IPS DF 19.7 (cell line): ENCODE measurements at regions not wholly inside any gene's neighbourhood (a gene's known extent, or its start where the extent isn't known, plus 50 kb on each side); places are given as distances from the start of the nearest gene placed in this dataset.
"Not testable (repeated sequence)": the region's sequence is repeated elsewhere in the genome, so short reads cannot be mapped to it uniquely, and the experiment has no call there.

ENCODE experiments used
- DNase-seq: peaks from one replicate; pipeline ENCODE4 v3.0.0-alpha.2; 2013; ENCODE audit warnings: low read depth, low spot score

DNA sequence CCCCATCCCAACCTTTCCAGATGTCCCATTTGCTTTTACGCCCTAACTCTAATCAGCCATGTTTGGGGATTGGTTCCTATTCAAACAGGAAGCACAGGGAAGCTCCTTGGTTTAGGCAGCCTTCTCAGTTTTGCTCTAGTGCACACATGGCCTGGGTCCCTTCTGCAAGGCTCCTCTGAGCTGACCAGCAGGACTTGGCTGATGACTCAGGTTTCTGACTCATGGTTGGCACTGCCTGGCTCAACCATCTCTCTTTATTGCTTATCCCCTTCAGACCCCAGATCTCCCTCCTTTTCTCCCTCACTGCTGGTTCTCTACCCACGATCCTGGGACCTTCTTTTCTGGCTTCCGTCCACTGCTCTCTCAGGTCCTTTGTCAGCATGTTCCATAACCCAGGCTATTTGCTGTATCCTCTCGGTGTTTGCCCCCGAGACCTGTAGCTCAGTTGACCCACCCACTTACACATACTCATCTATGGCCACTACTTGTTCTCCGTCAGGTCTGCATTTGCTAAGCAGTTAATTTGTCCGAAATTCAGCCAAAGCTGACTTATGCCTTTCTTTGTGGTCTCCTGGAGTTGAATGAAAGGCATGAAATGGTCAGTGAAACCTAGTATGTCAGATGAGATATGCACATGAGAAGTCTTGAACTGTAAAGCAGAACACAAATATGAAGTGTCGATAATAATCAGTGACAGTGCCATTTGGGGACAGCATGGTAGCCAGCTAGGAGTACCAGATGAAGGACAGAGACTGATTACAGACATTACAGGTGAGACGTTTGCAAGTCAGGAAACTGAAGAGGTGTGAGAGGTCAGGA lies 323.5 kb upstream of the ROPN1 start:
- DNase-seq: no peak

- DNase-seq: no peak
These were observed 324.0 kb upstream of the ROPN1 start for GRCh38 chr3:124316034-124316287.

GRCh38 chr3:124318014-124318413 lies 326.1 kb upstream of the ROPN1 start:
- DNase-seq: no peak

DNA sequence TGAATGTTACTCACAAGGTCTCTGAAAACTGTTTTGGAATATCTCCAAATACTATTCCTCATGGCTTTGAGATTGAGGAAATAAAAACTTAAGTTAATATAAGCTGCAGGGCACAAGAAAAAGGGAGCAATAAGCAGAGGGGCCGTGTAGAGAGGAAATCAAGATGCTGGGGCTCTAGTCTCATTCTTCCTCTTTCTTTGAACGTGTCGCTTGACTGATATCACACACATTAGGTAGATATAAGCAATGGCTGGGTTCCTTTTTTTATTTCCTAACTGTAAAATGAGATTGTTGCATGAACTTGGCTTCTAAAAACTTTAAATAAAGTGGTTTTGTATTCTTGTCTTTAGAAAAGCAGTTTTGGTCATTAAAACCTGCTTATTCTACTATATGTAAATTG lies 326.7 kb upstream of the ROPN1 start:
- no peak for DNase-seq

GRCh38 chr3:124320976-124321375 lies 329.1 kb upstream of the ROPN1 start:
- DNase-seq: no peak

DNA sequence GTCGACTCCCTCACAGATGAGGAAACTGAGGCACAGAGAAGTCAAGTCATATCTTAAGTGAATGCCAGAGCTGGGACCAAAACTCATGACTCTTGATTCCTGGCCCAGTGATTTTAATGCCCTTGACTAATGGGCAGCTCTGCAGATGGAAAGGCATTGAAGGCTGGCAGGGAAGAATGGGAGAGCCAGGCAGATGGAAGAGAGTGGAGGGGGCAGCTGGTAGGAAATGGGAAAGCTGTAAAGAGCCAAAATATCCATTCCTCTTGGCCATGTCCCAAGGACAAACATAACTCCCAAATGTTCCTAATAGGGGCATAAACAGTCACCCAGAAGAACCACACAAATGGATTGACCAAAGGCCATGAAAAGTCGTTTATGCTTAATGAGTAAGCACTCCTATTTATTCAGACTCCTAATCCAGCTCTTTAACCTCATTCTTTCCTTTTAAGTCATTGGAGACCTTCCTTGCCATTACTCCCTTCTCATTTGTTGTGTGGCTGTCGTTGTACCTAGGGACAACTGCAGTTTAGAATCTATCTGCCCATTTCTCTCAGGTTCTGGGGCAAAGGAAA lies 330.5 kb upstream of the ROPN1 start:
- DNase-seq: no peak

DNA sequence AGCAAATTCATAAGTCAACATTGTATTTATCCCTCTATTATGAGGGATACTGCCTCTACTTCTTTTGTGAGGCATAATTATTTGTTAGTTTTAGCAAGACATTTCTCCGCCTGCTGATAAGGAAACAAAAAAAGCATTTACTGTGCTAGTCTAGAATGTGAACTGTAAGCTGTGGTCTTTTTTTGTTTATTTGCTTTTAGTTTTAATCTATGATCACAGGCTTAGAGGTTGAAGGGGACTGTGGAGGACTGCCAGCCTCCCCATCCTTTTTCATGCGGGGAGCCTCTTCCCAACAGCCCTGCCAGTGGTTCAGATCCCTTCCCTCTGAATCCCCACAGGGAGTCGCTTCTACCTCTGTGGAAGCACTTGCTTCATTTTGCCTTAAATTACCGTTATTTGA lies 331.0 kb upstream of the ROPN1 start:
- no peak for DNase-seq

GRCh38 chr3:124325248-124325647 lies 333.3 kb upstream of the ROPN1 start:
- no peak for DNase-seq

DNA sequence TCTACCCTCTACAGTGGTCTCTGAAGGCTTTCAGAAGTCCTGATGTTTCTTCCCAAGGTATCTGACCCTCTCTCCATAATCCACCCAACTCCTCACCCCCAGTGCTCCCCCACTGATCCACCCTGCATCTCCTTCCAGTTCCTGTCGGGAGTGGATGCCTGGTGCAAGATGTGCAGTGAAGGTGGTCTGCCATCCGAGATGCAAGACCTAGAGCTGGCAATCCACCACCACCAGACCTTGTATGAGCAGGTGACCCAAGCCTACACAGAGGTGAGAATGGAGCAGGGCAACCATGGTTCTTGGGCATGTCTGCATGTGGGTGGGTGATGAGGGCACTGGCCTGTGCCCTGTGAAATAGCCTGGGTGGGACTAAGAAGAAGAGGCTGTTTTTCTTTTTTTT lies 337.8 kb upstream of the ROPN1 start:
- DNase-seq: no peak

DNA sequence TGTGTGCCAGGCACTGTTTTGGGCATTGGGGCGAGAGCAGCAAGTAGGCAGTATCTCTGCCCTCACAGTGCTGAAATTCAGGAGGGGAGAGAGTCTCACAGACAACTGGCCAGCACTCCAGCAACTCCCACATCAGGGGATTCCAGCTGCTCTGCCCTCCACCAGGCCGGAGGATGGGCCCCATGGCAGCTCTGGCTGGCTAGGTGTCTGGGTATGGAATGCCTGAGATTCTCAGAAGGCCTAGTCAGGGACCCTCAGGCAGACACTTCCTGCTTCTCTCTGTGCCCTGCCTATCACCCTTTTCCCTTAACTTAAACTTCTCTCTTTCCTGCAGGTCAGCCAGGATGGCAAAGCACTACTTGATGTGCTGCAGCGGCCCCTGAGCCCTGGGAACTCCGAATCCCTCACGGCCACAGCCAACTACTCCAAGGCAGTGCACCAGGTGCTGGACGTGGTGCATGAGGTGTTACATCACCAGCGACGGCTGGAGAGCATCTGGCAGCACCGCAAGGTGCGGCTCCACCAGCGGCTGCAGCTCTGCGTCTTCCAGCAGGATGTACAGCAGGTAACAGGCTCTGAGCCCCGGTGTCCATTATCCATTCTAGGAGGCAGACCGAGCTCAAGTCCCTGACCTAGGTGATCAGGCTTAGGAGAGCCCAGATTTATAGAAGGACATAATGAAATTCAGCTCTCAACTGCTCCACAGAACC lies 342.2 kb upstream of the ROPN1 start:
- DNase-seq: no peak

- DNase-seq: no peak
These were observed 344.2 kb upstream of the ROPN1 start for GRCh38 chr3:124336067-124336656.

DNA sequence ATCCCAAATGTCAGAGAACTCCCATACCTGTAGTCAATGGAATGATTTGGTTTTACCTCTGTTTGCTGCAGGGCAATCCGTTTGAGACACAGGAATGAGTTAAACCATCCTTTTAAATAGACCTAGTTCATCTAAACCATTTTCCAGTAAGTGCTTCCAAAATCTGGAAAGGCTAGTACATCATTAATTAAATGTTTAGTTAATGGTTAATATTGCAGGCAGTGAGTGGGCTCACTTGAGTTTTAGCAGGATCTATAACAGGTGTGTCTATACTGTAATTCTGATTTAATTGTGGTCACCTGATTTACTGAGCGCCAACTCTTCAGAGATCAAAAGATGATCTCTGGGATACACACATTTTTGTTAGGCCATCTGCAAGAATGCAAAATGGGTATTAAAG lies 353.9 kb upstream of the ROPN1 start:
- no peak for DNase-seq

GRCh38 chr3:124346487-124346886 lies 354.6 kb upstream of the ROPN1 start:
- DNase-seq: no peak

DNA sequence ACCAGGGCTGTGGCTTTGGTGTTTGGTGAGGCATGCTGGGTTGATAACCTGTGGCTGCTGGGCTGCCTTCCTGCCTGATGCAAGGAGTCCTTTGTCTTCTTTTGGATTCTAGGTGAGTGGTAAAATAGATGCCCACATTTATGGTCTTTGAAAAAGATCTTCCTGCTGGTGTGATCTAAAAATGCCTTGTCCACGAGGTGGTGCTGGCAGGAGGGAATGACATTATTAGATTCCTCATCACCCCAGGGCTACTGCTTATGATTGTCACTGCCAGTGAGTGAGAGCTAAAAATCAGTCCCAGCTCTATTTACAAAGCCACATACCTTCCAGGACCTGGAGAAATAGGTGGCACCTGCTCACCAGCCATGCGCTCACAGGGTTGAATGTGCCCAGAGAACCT lies 355.5 kb upstream of the ROPN1 start:
- no peak for DNase-seq

DNA sequence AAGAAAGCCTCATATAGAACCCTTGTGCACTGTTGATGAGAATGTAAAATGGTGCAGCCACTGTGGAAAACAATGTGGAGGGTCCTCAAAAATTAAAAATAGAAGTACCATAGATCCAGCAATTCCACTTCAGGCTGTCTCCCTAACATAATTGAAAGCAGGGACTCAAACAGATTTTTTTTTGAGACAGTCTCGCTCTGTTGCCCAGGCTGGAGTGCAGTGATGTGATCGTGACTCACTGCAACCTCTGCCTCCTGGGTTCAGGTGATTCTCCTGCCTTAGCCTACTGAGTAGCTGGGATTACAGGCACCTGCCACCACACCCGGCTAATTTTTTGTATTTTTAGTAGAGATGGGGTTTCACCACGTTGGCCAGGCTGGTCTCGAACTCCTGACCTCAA lies 356.6 kb upstream of the ROPN1 start:
- not testable (repeated sequence) for DNase-seq

- peak; percentile 50 for DNase-seq
These were observed 359.7 kb upstream of the ROPN1 start for GRCh38 chr3:124351430-124352148.

GRCh38 chr3:124352149-124352539 lies 360.2 kb upstream of the ROPN1 start:
- DNase-seq: no peak

DNA sequence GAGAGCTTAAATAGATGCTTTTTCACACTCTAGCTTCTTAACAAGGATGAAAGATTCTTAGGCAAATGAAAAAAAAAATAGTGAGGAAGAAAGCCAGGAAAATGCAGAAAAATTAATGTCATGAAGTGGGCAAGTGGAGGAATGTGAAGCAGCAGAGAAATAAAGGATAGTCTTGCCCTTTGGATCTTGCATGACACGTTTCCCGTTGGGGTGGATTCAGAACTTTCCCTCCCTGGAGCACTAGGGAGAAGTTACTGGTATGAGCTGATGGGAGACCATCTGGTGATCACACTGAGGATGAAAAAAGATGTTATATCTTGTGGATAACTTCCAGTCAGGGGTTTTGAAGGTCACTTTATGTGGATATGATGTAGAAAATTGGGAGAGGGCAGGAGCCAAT lies 361.8 kb upstream of the ROPN1 start:
- DNase-seq: no peak

DNA sequence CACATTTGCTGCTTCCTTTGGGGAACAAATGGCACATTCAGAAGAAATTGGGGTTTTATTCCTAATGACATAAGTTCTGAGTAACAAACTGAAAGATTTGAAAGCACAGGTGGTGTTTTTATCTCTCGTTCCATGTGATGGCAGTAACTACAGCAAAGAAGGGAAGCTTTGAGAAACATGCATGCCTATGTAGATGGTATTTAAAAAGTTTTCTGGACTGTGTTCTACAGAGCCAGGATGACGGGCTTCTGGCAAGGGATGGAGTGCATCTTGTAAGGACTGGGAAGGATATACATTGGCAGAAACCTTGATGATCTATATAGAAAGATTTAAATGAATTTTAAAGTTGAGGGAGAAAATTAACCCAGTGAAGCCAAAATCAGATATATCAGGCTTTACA lies 362.2 kb upstream of the ROPN1 start:
- no peak for DNase-seq

- no peak for DNase-seq
These were observed 366.2 kb upstream of the ROPN1 start for GRCh38 chr3:124358156-124358555.

DNA sequence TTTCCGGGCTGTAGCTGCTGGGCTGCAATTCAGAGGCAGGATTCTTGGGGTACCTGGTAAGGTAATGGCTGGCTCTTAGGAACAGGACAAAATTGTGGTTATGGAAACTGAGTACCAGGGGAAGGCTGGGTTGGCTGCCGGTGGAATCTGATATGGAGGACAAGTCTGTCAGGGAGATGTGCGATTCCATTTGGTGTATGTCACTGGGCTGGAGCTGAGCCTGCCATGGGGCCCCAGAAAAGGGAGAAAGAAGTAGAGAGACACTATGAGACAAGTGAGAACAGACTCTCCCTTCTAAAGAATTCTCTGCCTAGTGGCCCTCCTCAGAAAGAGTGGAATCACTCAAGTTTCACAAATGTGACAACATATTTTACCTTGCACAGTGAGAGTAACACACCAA lies 368.2 kb upstream of the ROPN1 start:
- DNase-seq: no peak

DNA sequence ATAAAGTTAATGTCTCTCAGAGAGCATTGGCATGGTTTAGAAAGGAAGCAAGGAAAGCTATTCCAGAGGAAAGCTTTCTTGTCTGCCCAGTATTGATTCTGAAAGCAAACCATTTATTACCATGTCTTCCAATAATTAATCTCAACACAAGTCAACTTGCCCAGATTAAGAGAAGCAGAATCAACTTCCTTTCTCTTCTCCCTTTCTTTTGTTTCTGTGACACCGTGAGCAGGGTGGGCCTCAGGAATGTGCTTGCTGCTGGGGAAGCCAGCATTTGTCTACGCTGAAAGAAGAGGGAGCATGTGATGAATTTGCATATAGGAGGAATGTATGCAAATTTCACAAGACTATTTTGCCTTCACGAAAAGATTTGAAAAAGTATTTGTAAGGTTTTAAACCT lies 368.6 kb upstream of the ROPN1 start:
- DNase-seq: peak; percentile 67
